Suprapubic skin (tissue), 4 donors: ENCODE measurements at regions not wholly inside any gene's neighbourhood (a gene's known extent, or its start where the extent isn't known, plus 50 kb on each side); places are given as distances from the start of the nearest gene placed in this dataset.

ENCODE experiments used
- DNase-seq, 2 donors: peaks; one replicate each; pipeline ENCODE4 v3.0.0-alpha.2; 2019; ENCODE audit warnings: low spot score in 2 of 2
- H3K27ac ChIP-seq: fragments of 200-600 bp; sonication (generic); one replicate; pipeline ENCODE4 v1.5.1; 2019
- H3K27me3 ChIP-seq: fragments of 200-600 bp; sonication (generic); one replicate; pipeline ENCODE4 v1.5.1; 2019
- H3K36me3 ChIP-seq: fragments of 200-600 bp; sonication (generic); one replicate; pipeline ENCODE4 v1.5.1; 2019
- H3K4me1 ChIP-seq: fragments of 200-600 bp; sonication (generic); one replicate; pipeline ENCODE4 v1.5.1; 2019
- H3K4me3 ChIP-seq: fragments of 200-600 bp; sonication (generic); one replicate; pipeline ENCODE4 v1.5.1; 2019; ENCODE audit warnings: mild to moderate bottlenecking
- H3K9me3 ChIP-seq: fragments of 200-600 bp; sonication (generic); one replicate; pipeline ENCODE4 v1.5.1; 2019
- EP300 ChIP-seq: sonication (generic); formaldehyde crosslinking; IDR thresholded peaks from one replicate; pipeline ENCODE4 v1.6.1; 2017; ENCODE audit warnings: antibody characterized with exemption
- POLR2A ChIP-seq, 2 donors: fragments of 450-650 bp; IDR thresholded peaks; one replicate each; pipeline ENCODE4 v1.6.1; 2017; ENCODE audit warnings: antibody characterized with exemption in 2 of 2, mild to moderate bottlenecking in 2 of 2, moderate library complexity in 2 of 2
- POLR2AphosphoS5 ChIP-seq, 3 donors: sonication (generic); formaldehyde crosslinking; IDR thresholded peaks; one replicate each; pipeline ENCODE4 v1.6.1; 2017; ENCODE audit warnings: antibody characterized with exemption in 3 of 3
- WGBS: methylation state at CpG from one replicate; pipeline ENCODE4 v1.1.5; 2018; 5-methylcytosine and 5-hydroxymethylcytosine counted together
- TF ChIP-seq, protein P1 (sequence below), 2 donors: fragments of 200-600 bp in 1 of 2; fragments of 450-650 bp in 1 of 2; sonication (generic) in 1 of 2; IDR thresholded peaks; one replicate each; pipeline ENCODE4 v1.5.1; 2016 to 2019; ENCODE audit warnings: antibody characterized with exemption in 2 of 2, mild to moderate bottlenecking in 1 of 2, moderate library complexity in 1 of 2

DNA sequence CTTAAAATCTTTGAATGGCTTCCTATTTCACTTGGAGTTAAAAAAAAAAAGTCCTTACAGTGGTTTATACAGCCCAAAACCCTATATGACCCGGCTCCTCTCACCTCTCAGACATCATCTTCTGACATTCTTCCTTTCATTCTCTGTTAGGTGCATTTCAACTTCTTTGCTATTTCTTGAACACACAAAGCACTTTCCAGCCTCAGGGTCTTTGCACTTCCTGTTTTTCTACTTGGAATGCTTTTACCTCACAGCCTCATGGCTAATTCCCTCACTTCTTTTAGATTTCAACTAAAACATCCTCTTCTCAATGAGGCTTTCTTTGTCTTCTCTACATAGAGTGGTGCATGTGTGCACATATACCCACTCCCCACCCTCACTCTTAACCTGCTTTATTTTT lies 91.0 kb upstream of the MB21D2 start:
- no peaks in the 10 kb centered on the region for H3K27me3 ChIP-seq
- no peaks in the 10 kb centered on the region for H3K36me3 ChIP-seq
- H3K9me3 ChIP-seq: no peaks in the 10 kb centered on the region
- 93% methylated on average over 1 of the region's 1 CpG for WGBS
- no peak for DNase-seq
- H3K27ac ChIP-seq: no peak overlapping the region
- H3K4me3 ChIP-seq: no peak overlapping the region
- H3K4me1 ChIP-seq: no peaks in the 10 kb centered on the region
- TF ChIP-seq POLR2A (IDR thresholded peaks at IDR 0.05) (no peak), POLR2AphosphoS5 (IDR thresholded peaks at IDR 0.05) (no peak), EP300 (no peak)
- TF ChIP-seq, protein P1, sequence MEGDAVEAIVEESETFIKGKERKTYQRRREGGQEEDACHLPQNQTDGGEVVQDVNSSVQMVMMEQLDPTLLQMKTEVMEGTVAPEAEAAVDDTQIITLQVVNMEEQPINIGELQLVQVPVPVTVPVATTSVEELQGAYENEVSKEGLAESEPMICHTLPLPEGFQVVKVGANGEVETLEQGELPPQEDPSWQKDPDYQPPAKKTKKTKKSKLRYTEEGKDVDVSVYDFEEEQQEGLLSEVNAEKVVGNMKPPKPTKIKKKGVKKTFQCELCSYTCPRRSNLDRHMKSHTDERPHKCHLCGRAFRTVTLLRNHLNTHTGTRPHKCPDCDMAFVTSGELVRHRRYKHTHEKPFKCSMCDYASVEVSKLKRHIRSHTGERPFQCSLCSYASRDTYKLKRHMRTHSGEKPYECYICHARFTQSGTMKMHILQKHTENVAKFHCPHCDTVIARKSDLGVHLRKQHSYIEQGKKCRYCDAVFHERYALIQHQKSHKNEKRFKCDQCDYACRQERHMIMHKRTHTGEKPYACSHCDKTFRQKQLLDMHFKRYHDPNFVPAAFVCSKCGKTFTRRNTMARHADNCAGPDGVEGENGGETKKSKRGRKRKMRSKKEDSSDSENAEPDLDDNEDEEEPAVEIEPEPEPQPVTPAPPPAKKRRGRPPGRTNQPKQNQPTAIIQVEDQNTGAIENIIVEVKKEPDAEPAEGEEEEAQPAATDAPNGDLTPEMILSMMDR (IDR thresholded peaks at IDR 0.05): no peak

DNA sequence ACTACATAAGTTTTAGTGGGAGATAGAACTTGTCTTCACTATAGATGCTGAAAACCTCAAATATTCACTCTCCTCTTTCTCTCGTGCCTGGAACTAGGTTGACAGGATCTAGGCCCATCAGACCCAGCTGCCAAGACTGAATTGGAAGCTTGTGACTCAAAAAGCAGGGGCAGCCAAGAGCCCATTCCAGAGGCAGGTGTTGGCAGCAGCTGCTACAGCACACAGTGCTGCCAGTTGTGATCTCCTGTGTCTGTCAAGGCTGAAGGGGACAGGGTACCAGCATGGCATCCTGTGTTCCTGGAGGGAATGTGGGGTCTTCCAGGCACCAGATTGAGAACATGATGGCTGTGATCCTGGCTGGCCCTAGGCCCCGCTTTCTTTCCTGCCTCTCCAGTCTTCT lies 92.5 kb upstream of the MB21D2 start:
- DNase-seq: no peak
- 61% methylated on average over 2 of the region's 2 CpGs for WGBS
- TF ChIP-seq POLR2AphosphoS5 (IDR thresholded peaks at IDR 0.05) (no peak), POLR2A (IDR thresholded peaks at IDR 0.05) (no peak), EP300 (no peak)
- TF ChIP-seq, protein P1 (IDR thresholded peaks at IDR 0.05): no peak
- Histone ChIP-seq H3K4me1 (no peaks in the 10 kb centered on the region), H3K27me3 (no peaks in the 10 kb centered on the region), H3K27ac (no peak overlapping the region), H3K4me3 (no peak overlapping the region), H3K9me3 (no peaks in the 10 kb centered on the region), H3K36me3 (no peaks in the 10 kb centered on the region)

DNA sequence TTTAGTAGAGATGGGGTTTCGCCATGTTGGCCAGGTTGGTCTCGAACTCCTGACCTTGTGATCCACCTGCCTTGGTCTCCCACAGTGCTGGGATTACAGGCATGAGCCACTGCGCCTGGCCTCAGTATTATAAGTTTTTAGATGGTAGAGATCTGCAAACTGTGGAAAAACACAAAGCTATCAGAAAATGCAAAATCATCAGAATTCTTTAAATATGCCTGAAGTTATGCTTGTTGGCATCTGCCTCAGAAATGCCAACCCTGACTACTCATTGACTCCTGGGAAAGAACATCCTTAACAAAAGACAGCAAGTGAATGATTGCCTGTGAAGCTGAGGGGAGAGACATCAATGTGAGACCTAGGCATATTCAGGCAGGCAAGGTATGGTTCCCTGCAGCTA lies 94.3 kb upstream of the MB21D2 start:
- DNase-seq: no peak
- Histone ChIP-seq H3K36me3 (no peaks in the 10 kb centered on the region), H3K27me3 (no peaks in the 10 kb centered on the region), H3K27ac (no peak overlapping the region), H3K9me3 (no peaks in the 10 kb centered on the region), H3K4me3 (no peak overlapping the region), H3K4me1 (no peaks in the 10 kb centered on the region)
- WGBS: 95% methylated on average over 3 of the region's 3 CpGs
- TF ChIP-seq POLR2AphosphoS5 (IDR thresholded peaks at IDR 0.05) (no peak), POLR2A (IDR thresholded peaks at IDR 0.05) (no peak), EP300 (no peak)
- TF ChIP-seq, protein P1 (IDR thresholded peaks at IDR 0.05): no peak

DNA sequence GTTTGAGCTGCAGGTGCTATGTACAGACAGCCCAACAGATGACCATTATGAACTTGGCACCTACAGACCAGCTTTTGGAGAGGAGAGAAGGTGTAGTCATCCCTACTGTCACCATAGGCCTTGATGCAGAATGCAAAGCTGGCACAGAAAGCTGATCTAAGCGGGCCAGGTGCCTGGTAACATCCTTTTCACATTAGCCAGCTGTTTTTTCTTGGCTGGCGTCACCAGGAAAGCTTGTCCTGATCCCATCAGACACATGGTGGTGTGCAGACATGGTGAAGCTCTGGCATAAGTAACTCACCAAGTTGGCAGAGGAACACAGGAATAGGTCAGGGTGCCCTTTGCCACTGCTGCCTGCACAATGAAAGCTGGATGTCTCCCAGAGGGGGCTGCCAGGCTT lies 97.2 kb upstream of the MB21D2 start:
- H3K4me1 ChIP-seq: no peaks in the 10 kb centered on the region
- no peaks in the 10 kb centered on the region for H3K27me3 ChIP-seq
- WGBS: 62% methylated on average over 2 of the region's 2 CpGs
- H3K27ac ChIP-seq: no peak overlapping the region
- no peaks in the 10 kb centered on the region for H3K36me3 ChIP-seq
- DNase-seq: no peak
- TF ChIP-seq POLR2A (IDR thresholded peaks at IDR 0.05) (no peak), EP300 (no peak), POLR2AphosphoS5 (IDR thresholded peaks at IDR 0.05) (no peak)
- TF ChIP-seq, protein P1 (IDR thresholded peaks at IDR 0.05): no peak
- no peak overlapping the region for H3K4me3 ChIP-seq
- no peaks in the 10 kb centered on the region for H3K9me3 ChIP-seq

DNA sequence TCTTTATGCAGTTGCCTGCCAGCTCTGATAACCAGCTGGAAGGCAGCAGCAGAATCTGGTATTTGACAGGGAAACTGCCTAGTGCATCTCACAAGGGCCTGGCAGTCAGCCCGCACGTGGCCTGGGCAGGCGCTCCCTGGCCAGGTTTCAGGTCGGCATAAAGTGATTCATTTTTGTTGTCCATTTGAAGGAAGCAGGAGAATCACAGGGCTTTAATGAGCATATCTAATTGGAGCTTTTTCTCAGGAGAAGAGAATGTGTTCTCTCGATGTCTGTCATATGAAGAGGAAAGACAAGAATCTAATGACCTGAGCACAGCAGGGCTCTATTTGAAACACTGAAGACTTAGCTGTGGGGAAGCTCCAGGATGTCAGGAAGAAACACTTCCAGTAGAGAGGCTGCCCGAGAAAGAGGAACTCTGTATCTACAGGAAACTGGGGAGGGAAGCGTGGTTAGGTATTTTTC lies 98.8 kb upstream of the MB21D2 start:
- Histone ChIP-seq H3K4me3 (no peak overlapping the region), H3K27ac (no peak overlapping the region), H3K4me1 (no peaks in the 10 kb centered on the region), H3K36me3 (no peaks in the 10 kb centered on the region), H3K27me3 (no peaks in the 10 kb centered on the region), H3K9me3 (no peaks in the 10 kb centered on the region)
- WGBS: 25% methylated on average over 7 of the region's 7 CpGs
- TF ChIP-seq, protein P1 (IDR thresholded peaks at IDR 0.05): no peak
- TF ChIP-seq EP300 (no peak), POLR2A (IDR thresholded peaks at IDR 0.05) (no peak), POLR2AphosphoS5 (IDR thresholded peaks at IDR 0.05) (no peak)
- DNase-seq: no peak
